ENCODE measurements at regions not wholly inside any gene's neighbourhood (a gene's known extent, or its start where the extent isn't known, plus 50 kb on each side); places are given as distances from the start of the nearest gene placed in this dataset.
"Not testable (repeated sequence)": the region's sequence is repeated elsewhere in the genome, so short reads cannot be mapped to it uniquely, and the experiment has no call there.

GRCh38 chr7:68222311-68222710 is 1225.7 kb downstream of the TYW1 start:
- H3K9me3 ChIP-seq (ENCODE audit: control insufficient read depth, insufficient read depth, low read length) = peaks cover 9% of the 10 kb centered on the region
- no peaks in the 10 kb centered on the region for H3K27me3 ChIP-seq (ENCODE audit: control insufficient read depth, insufficient read depth, low read length)
- no peak overlapping the region for H3K4me3 ChIP-seq (ENCODE audit: low read length)
- no CpG with 5 or more reads among the region's 1 CpG for WGBS (ENCODE audit: insufficient coverage, insufficient read length)
- no peaks in the 10 kb centered on the region for H3K4me1 ChIP-seq (ENCODE audit: control insufficient read depth, insufficient read depth, low read length)
- no peak overlapping the region for H3K27ac ChIP-seq (ENCODE audit: low read length)
- H3K36me3 ChIP-seq (ENCODE audit: control insufficient read depth, insufficient read depth, low read length) = no peaks in the 10 kb centered on the region
- DNase-seq (ENCODE audit: low read depth, low spot score) = no peak

- Histone ChIP-seq H3K4me1 (ENCODE audit: control insufficient read depth, insufficient read depth, low read length) (no peaks in the 10 kb centered on the region), H3K36me3 (ENCODE audit: control insufficient read depth, insufficient read depth, low read length) (no peaks in the 10 kb centered on the region), H3K9me3 (ENCODE audit: control insufficient read depth, insufficient read depth, low read length) (peaks cover 11% of the 10 kb centered on the region), H3K4me3 (ENCODE audit: low read length) (no peak overlapping the region), H3K27me3 (ENCODE audit: control insufficient read depth, insufficient read depth, low read length) (no peaks in the 10 kb centered on the region), H3K27ac (ENCODE audit: low read length) (no peak overlapping the region)
- WGBS (ENCODE audit: insufficient coverage, insufficient read length) = no CpG with 5 or more reads among the region's 10 CpGs
- no peak for DNase-seq (ENCODE audit: low read depth, low spot score)
These were observed 1227.6 kb downstream of the TYW1 start for GRCh38 chr7:68224041-68224741.

GRCh38 chr7:68231011-68231410 is 1234.4 kb downstream of the TYW1 start:
- no CpG with 5 or more reads among the region's 28 CpGs for WGBS (ENCODE audit: insufficient coverage, insufficient read length)
- H3K27me3 ChIP-seq (ENCODE audit: control insufficient read depth, insufficient read depth, low read length); H3K9me3 ChIP-seq (ENCODE audit: control insufficient read depth, insufficient read depth, low read length); H3K4me1 ChIP-seq (ENCODE audit: control insufficient read depth, insufficient read depth, low read length); H3K36me3 ChIP-seq (ENCODE audit: control insufficient read depth, insufficient read depth, low read length); H3K4me3 ChIP-seq (ENCODE audit: low read length); DNase-seq (ENCODE audit: low read depth, low spot score); H3K27ac ChIP-seq (ENCODE audit: low read length): not testable (repeated sequence)

- Histone ChIP-seq H3K4me3 (ENCODE audit: low read length) (no peak overlapping the region), H3K36me3 (ENCODE audit: control insufficient read depth, insufficient read depth, low read length) (no peaks in the 10 kb centered on the region), H3K9me3 (ENCODE audit: control insufficient read depth, insufficient read depth, low read length) (peaks cover 6% of the 10 kb centered on the region), H3K27me3 (ENCODE audit: control insufficient read depth, insufficient read depth, low read length) (no peaks in the 10 kb centered on the region), H3K27ac (ENCODE audit: low read length) (no peak overlapping the region), H3K4me1 (ENCODE audit: control insufficient read depth, insufficient read depth, low read length) (no peaks in the 10 kb centered on the region)
- DNase-seq (ENCODE audit: low read depth, low spot score) = no peak
- no CpG with 5 or more reads among the region's 1 CpG for whole genome bisulfite sequencing (ENCODE audit: insufficient coverage, insufficient read length)
These were observed 1239.3 kb downstream of the TYW1 start for GRCh38 chr7:68235937-68236336.

- no peak for DNase-seq (ENCODE audit: low read depth, low spot score)
- H3K27me3 ChIP-seq (ENCODE audit: control insufficient read depth, insufficient read depth, low read length) = no peaks in the 10 kb centered on the region
- H3K9me3 ChIP-seq (ENCODE audit: control insufficient read depth, insufficient read depth, low read length) = peaks cover 6% of the 10 kb centered on the region
- WGBS (ENCODE audit: insufficient coverage, insufficient read length) = no CpG with 5 or more reads among the region's 4 CpGs
- H3K27ac ChIP-seq (ENCODE audit: low read length) = no peak overlapping the region
- H3K4me1 ChIP-seq (ENCODE audit: control insufficient read depth, insufficient read depth, low read length) = no peaks in the 10 kb centered on the region
- H3K36me3 ChIP-seq (ENCODE audit: control insufficient read depth, insufficient read depth, low read length) = no peaks in the 10 kb centered on the region
- no peak overlapping the region for H3K4me3 ChIP-seq (ENCODE audit: low read length)
These were observed 1241.7 kb downstream of the TYW1 start for GRCh38 chr7:68238204-68238805.

GRCh38 chr7:68243128-68243527 is 1246.5 kb downstream of the TYW1 start:
- Histone ChIP-seq H3K27ac (ENCODE audit: low read length) (no peak overlapping the region), H3K36me3 (ENCODE audit: control insufficient read depth, insufficient read depth, low read length) (no peaks in the 10 kb centered on the region; the same call in 1 of the 2 replicates), H3K4me1 (ENCODE audit: control insufficient read depth, insufficient read depth, low read length) (no peaks in the 10 kb centered on the region), H3K9me3 (ENCODE audit: control insufficient read depth, insufficient read depth, low read length) (peaks cover 14% of the 10 kb centered on the region), H3K4me3 (ENCODE audit: low read length) (no peak overlapping the region), H3K27me3 (ENCODE audit: control insufficient read depth, insufficient read depth, low read length) (no peaks in the 10 kb centered on the region)
- DNase-seq (ENCODE audit: low read depth, low spot score) = no peak
- WGBS (ENCODE audit: insufficient coverage, insufficient read length) = no CpG with 5 or more reads among the region's 2 CpGs

- no CpG with 5 or more reads among the region's 7 CpGs for WGBS (ENCODE audit: insufficient coverage, insufficient read length)
- no peaks in the 10 kb centered on the region for H3K4me1 ChIP-seq (ENCODE audit: control insufficient read depth, insufficient read depth, low read length)
- no peaks in the 10 kb centered on the region; the same call in 1 of the 2 replicates for H3K36me3 ChIP-seq (ENCODE audit: control insufficient read depth, insufficient read depth, low read length)
- peaks cover 17% of the 10 kb centered on the region for H3K9me3 ChIP-seq (ENCODE audit: control insufficient read depth, insufficient read depth, low read length)
- no peak for DNase-seq (ENCODE audit: low read depth, low spot score)
- H3K27me3 ChIP-seq (ENCODE audit: control insufficient read depth, insufficient read depth, low read length) = no peaks in the 10 kb centered on the region
- H3K27ac ChIP-seq (ENCODE audit: low read length) = no peak overlapping the region
- no peak overlapping the region for H3K4me3 ChIP-seq (ENCODE audit: low read length)
These were observed 1247.8 kb downstream of the TYW1 start for GRCh38 chr7:68244389-68244788.

- DNase-seq (ENCODE audit: low read depth, low spot score) = no peak
- H3K27ac ChIP-seq (ENCODE audit: low read length) = no peak overlapping the region
- no CpG with 5 or more reads among the region's 3 CpGs for WGBS (ENCODE audit: insufficient coverage, insufficient read length)
- no peaks in the 10 kb centered on the region; the same call in 1 of the 2 replicates for H3K36me3 ChIP-seq (ENCODE audit: control insufficient read depth, insufficient read depth, low read length)
- no peaks in the 10 kb centered on the region for H3K27me3 ChIP-seq (ENCODE audit: control insufficient read depth, insufficient read depth, low read length)
- no peaks in the 10 kb centered on the region for H3K4me1 ChIP-seq (ENCODE audit: control insufficient read depth, insufficient read depth, low read length)
- H3K4me3 ChIP-seq (ENCODE audit: low read length) = no peak overlapping the region
- H3K9me3 ChIP-seq (ENCODE audit: control insufficient read depth, insufficient read depth, low read length) = peaks cover 19% of the 10 kb centered on the region
These were observed 1249.1 kb downstream of the TYW1 start for GRCh38 chr7:68245688-68246087.

- WGBS (ENCODE audit: insufficient coverage, insufficient read length) = no CpG with 5 or more reads among the region's 4 CpGs
- no peaks in the 10 kb centered on the region; the same call in 1 of the 2 replicates for H3K36me3 ChIP-seq (ENCODE audit: control insufficient read depth, insufficient read depth, low read length)
- H3K4me3 ChIP-seq (ENCODE audit: low read length) = no peak overlapping the region
- DNase-seq (ENCODE audit: low read depth, low spot score) = no peak
- H3K27me3 ChIP-seq (ENCODE audit: control insufficient read depth, insufficient read depth, low read length) = no peaks in the 10 kb centered on the region
- H3K27ac ChIP-seq (ENCODE audit: low read length) = no peak overlapping the region
- H3K9me3 ChIP-seq (ENCODE audit: control insufficient read depth, insufficient read depth, low read length) = peaks cover 20% of the 10 kb centered on the region
- no peaks in the 10 kb centered on the region for H3K4me1 ChIP-seq (ENCODE audit: control insufficient read depth, insufficient read depth, low read length)
These were observed 1249.6 kb downstream of the TYW1 start for GRCh38 chr7:68246189-68246633.

- Histone ChIP-seq H3K9me3 (ENCODE audit: control insufficient read depth, insufficient read depth, low read length) (peaks cover 22% of the 10 kb centered on the region), H3K4me1 (ENCODE audit: control insufficient read depth, insufficient read depth, low read length) (no peaks in the 10 kb centered on the region), H3K27ac (ENCODE audit: low read length) (no peak overlapping the region), H3K36me3 (ENCODE audit: control insufficient read depth, insufficient read depth, low read length) (no peaks in the 10 kb centered on the region; the same call in 1 of the 2 replicates), H3K4me3 (ENCODE audit: low read length) (no peak overlapping the region), H3K27me3 (ENCODE audit: control insufficient read depth, insufficient read depth, low read length) (no peaks in the 10 kb centered on the region)
- WGBS (ENCODE audit: insufficient coverage, insufficient read length) = no CpG with 5 or more reads among the region's 7 CpGs
- no peak for DNase-seq (ENCODE audit: low read depth, low spot score)
These were observed 1250.5 kb downstream of the TYW1 start for GRCh38 chr7:68247126-68247525.

Data from iPS DF 6.9 (cell line).